ENCODE measurements at regions not wholly inside any gene's neighbourhood (a gene's known extent, or its start where the extent isn't known, plus 50 kb on each side); places are given as distances from the start of the nearest gene placed in this dataset.

DNA sequence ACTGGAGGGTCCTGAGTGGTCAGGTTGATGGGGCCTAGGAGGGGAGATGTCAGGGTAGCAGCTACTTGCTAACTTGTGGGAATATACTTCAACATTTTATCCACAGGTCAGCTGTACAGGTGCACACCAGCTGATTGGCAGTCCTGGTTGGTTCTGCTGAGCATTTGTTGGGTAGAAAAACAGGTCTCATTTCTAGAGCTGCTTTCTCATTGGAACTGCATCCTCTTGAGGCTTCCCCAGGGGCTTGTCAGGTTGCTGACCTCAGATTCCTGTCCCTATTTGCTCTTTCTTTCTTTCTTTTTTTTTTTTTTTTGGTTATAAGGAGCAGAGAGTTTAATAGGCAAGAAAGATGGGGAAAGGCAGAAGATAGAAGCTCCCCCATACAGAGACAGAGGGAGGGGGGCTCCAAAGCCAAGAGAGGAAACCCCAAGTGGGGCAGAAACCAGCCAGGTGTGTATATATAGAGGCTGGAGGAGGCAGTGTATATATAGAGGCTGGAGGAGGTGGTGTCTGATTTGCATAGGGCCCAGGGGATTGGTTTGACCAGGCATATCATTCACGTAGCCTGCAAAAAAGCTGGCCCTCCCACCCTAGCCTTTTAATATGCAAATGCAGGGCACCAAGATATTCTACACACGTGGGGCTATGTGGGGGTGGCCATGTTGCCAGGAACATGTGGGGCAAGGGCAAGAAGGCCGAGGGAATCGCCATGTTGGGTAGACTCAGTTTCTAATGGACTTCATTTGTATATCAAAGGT is 57.3 kb upstream of the STUM start:
- no peak for DNase-seq

DNA sequence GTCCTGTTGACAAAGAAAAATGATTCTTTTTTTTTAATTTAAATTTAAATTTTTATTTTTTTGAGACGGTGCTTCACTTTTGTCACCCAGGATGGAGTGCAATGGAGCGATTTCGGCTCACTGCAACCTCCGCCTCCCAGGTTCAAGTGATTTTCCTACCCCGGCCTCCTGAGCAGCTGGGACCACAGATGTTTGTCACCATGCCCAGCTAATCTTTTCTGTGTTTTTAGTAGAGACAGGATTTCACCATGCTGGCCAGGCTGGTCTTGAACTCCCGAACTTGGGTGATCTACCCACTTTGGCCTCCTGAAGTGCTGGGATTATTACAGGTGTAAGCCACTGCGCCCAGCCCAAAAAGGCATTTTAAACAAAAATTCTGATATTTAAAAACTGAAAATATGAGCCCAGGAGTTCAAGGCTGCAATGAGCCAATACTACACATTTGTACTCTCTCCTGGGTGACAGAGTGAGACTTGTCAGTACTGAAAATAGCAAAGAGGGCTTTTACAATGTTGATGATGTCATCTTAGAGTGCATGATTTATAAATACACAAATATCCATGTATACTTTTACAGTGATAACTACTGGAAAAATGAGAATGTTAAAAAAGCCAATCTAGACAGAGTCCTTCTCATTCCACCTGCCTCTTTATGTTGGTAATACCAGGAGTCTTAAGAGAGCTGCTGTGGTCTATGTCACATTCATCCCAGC is 56.0 kb upstream of the STUM start:
- no peak for DNase-seq

DNA sequence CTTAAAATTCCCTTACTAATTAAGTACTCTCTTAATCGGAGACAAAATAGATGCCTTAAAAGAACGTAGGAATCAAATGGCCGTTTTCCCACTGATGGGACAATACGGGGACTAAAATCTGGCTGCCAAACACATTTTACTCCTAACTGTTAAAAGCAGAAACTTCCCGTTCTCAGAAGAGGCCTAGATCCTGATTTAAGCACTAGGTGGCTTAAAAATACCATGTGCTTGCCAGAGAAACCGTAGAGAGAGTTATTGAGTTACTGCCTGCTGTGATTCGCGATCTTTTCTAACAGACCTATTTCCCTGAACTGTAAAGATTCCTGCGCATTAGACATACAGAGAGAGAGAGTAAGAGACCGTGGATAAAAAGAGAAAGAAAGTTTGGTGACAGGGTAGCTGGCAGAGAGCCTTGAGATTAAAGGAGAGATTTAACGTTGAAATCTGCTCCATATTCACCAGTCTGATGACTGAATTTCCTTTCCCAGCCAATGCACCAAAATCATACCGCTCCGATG is 54.4 kb upstream of the STUM start:
- DNase-seq = no peak

- no peak for DNase-seq
These were observed 52.8 kb upstream of the STUM start for GRCh38 chr1:226495716-226496115.

DNA sequence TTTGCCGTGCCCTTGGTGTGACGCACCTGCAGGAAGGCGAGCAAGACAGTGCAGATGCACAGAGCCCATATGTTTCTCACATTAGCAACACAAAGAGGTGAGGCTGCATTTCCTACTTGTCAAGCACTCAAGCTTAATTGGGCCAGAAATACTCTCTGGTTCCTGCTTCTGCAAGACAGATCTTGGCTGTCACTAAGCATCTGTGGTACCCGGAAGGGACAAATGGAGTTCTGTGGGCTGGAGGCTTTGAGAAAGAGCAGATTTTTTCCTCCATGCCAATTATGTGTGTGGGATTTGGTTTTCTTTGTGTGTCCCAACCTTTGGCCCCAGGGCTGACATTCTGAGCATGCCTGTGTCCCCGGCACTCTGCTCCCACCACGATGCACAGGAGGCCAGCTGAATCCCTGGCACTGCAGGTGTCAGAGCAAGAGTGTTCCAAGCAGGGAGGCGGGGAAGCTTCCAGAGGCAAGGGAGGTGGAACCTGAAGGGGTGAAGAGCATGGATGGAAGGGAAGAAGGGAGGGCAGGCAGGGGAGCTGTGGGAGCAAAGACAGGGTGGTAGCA is 52.0 kb upstream of the STUM start:
- DNase-seq = no peak

GRCh38 chr1:226497276-226497833 is 51.2 kb upstream of the STUM start:
- DNase-seq = no peak

GRCh38 chr1:226497991-226498639 is 50.4 kb upstream of the STUM start:
- no peak for DNase-seq

- no peak for DNase-seq
These were observed 49.9 kb upstream of the STUM start for GRCh38 chr1:226498640-226499008.

Data from RPMI8226 (cell line).